ENCODE measurements at regions not wholly inside any gene's neighbourhood (a gene's known extent, or its start where the extent isn't known, plus 50 kb on each side); places are given as distances from the start of the nearest gene placed in this dataset.

DNA sequence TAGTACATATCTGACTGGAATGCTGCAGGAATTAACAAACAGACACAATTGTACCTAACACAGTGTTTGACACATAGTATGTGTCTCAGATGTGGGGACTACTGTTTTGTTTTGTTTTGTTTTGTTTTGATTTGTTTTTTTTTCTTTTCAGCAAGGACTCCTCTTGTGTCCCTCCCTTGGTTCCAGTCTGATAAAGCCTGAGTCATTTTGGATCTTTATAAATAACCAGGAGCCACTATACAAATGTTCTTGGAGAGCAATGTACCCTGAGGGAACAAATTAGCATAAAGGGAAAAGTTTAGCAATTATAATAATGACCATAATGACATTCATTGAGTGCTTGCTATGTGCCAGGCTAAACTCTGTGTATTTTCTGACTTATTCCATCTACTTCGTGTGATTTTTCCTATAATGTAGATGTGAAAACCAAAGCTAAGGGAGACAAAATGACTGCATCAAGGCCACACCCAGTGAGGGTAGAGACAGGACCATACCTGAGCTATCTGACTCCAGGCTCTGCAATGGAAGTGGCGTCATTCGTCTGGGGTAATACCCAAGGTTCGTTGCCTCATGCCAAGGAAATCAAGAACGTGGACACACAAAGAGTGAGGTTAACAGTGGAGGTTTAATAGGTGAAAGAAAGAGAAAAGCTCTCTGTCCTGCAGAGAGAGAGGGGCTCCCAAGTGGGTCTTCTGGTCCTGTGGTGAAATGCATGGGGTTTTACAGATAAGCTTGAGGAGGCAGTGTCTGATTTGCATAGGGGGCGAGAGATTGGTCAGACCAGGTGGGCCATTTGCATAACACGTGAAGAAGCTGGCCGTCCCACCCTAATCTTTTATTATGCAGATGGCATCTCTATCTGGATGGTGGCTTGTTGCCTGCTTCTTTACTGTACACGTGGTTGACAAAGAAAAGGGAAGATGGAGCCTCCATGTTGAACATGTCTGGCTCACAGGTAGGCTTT lies 285.5 kb upstream of the SFSWAP start:
- TF ChIP-seq POLR2AphosphoS5 (IDR thresholded peaks at IDR 0.05; ENCODE audit: low read depth, low read length) (no peak), POLR2A (IDR thresholded peaks at IDR 0.05; ENCODE audit: low read depth, low read length) (no peak), TAF1 (IDR thresholded peaks at IDR 0.05; ENCODE audit: borderline replicate concordance, low read depth, low read length) (no peak)

Data from GM12892 (cell line).